Dendritic cell treated with granulocyte-macrophage colony-stimulating factor and Interleukin-4, amounts not matched to agents 40 ng/mL and 50 ng/mL, for 4 days (primary cell): ENCODE measurements at regions not wholly inside any gene's neighbourhood (a gene's known extent, or its start where the extent isn't known, plus 50 kb on each side); places are given as distances from the start of the nearest gene placed in this dataset.
"Not testable (repeated sequence)": the region's sequence is repeated elsewhere in the genome, so short reads cannot be mapped to it uniquely, and the experiment has no call there.

ENCODE experiments used
- H3K27ac Mint-ChIP-seq: one replicate; pipeline ENCODE4 v1.8.0; 2022; ENCODE audit warnings: mild to moderate bottlenecking, mixed read lengths
- H3K27me3 Mint-ChIP-seq: one replicate; pipeline ENCODE4 v1.8.0; 2022; ENCODE audit warnings: mild to moderate bottlenecking, mixed read lengths
- H3K36me3 Mint-ChIP-seq: one replicate; pipeline ENCODE4 v1.8.0; 2022; ENCODE audit warnings: low read depth, mixed read lengths
- H3K4me1 Mint-ChIP-seq: one replicate; pipeline ENCODE4 v1.8.0; 2022; ENCODE audit warnings: low read depth, mixed read lengths
- H3K4me3 Mint-ChIP-seq: one replicate; pipeline ENCODE4 v1.8.0; 2022; ENCODE audit warnings: mild to moderate bottlenecking, moderate library complexity, mixed read lengths
- H3K9me3 Mint-ChIP-seq: one replicate; pipeline ENCODE4 v1.8.0; 2022; ENCODE audit warnings: mixed read lengths
- intact Hi-C: fragments of 100-400 bp; cut with micrococcal nuclease; formaldehyde crosslinking; loops from one replicate; pipeline ENCODE4 v1.15.0; 2022

- H3K4me1 Mint-ChIP-seq, H3K36me3 Mint-ChIP-seq, H3K4me3 Mint-ChIP-seq, H3K27ac Mint-ChIP-seq, H3K27me3 Mint-ChIP-seq, H3K9me3 Mint-ChIP-seq, intact Hi-C loops: not testable (repeated sequence)
Measured at GRCh38 chr2:87525497-87525991, 222.3 kb upstream of the PLGLB2 start.

GRCh38 chr2:87526258-87526657 is 221.6 kb upstream of the PLGLB2 start:
- H3K27me3 Mint-ChIP-seq, H3K4me3 Mint-ChIP-seq, H3K27ac Mint-ChIP-seq, H3K9me3 Mint-ChIP-seq, H3K4me1 Mint-ChIP-seq, intact Hi-C loops, H3K36me3 Mint-ChIP-seq: not testable (repeated sequence)

- H3K4me1 Mint-ChIP-seq, H3K27ac Mint-ChIP-seq, H3K27me3 Mint-ChIP-seq, intact Hi-C loops, H3K36me3 Mint-ChIP-seq, H3K9me3 Mint-ChIP-seq, H3K4me3 Mint-ChIP-seq: not testable (repeated sequence)
Measured at GRCh38 chr2:87531968-87532715, 215.7 kb upstream of the PLGLB2 start.

GRCh38 chr2:87533390-87534272 is 214.3 kb upstream of the PLGLB2 start:
- H3K27ac Mint-ChIP-seq, H3K27me3 Mint-ChIP-seq, intact Hi-C loops, H3K4me3 Mint-ChIP-seq, H3K9me3 Mint-ChIP-seq, H3K4me1 Mint-ChIP-seq, H3K36me3 Mint-ChIP-seq: not testable (repeated sequence)

GRCh38 chr2:87534273-87534889 is 213.5 kb upstream of the PLGLB2 start:
- H3K4me3 Mint-ChIP-seq, H3K9me3 Mint-ChIP-seq, H3K4me1 Mint-ChIP-seq: not testable (repeated sequence)

GRCh38 chr2:87536427-87536826 is 211.5 kb upstream of the PLGLB2 start:
- H3K27ac Mint-ChIP-seq, H3K4me1 Mint-ChIP-seq, H3K4me3 Mint-ChIP-seq, H3K27me3 Mint-ChIP-seq, H3K9me3 Mint-ChIP-seq, intact Hi-C loops, H3K36me3 Mint-ChIP-seq: not testable (repeated sequence)

More at GRCh38 chr2:87534273-87534889, 213.5 kb upstream of the PLGLB2 start:
- H3K36me3 Mint-ChIP-seq, H3K27me3 Mint-ChIP-seq, H3K27ac Mint-ChIP-seq, intact Hi-C loops: not testable (repeated sequence)

GRCh38 chr2:87537251-87537671 is 210.6 kb upstream of the PLGLB2 start:
- H3K27me3 Mint-ChIP-seq, H3K9me3 Mint-ChIP-seq, H3K27ac Mint-ChIP-seq, H3K4me1 Mint-ChIP-seq, H3K4me3 Mint-ChIP-seq, intact Hi-C loops, H3K36me3 Mint-ChIP-seq: not testable (repeated sequence)

GRCh38 chr2:87538268-87538667 is 209.6 kb upstream of the PLGLB2 start:
- H3K27me3 Mint-ChIP-seq, H3K27ac Mint-ChIP-seq, intact Hi-C loops, H3K36me3 Mint-ChIP-seq, H3K4me3 Mint-ChIP-seq, H3K9me3 Mint-ChIP-seq, H3K4me1 Mint-ChIP-seq: not testable (repeated sequence)

GRCh38 chr2:87539151-87539943 is 208.5 kb upstream of the PLGLB2 start:
- H3K9me3 Mint-ChIP-seq, H3K4me1 Mint-ChIP-seq, H3K36me3 Mint-ChIP-seq, H3K27me3 Mint-ChIP-seq, intact Hi-C loops, H3K4me3 Mint-ChIP-seq: not testable (repeated sequence)
- peak overlapping the region; percentile 41 for H3K27ac Mint-ChIP-seq

GRCh38 chr2:87540242-87540641 is 207.6 kb upstream of the PLGLB2 start:
- H3K4me3 Mint-ChIP-seq, H3K9me3 Mint-ChIP-seq, H3K4me1 Mint-ChIP-seq, intact Hi-C loops, H3K36me3 Mint-ChIP-seq, H3K27ac Mint-ChIP-seq, H3K27me3 Mint-ChIP-seq: not testable (repeated sequence)

- intact Hi-C loops, H3K27me3 Mint-ChIP-seq, H3K4me1 Mint-ChIP-seq, H3K27ac Mint-ChIP-seq, H3K36me3 Mint-ChIP-seq, H3K9me3 Mint-ChIP-seq, H3K4me3 Mint-ChIP-seq: not testable (repeated sequence)
Measured at GRCh38 chr2:87542599-87543174, 205.2 kb upstream of the PLGLB2 start.

- intact Hi-C loops, H3K27ac Mint-ChIP-seq, H3K9me3 Mint-ChIP-seq, H3K27me3 Mint-ChIP-seq, H3K36me3 Mint-ChIP-seq, H3K4me3 Mint-ChIP-seq, H3K4me1 Mint-ChIP-seq: not testable (repeated sequence)
Measured at GRCh38 chr2:87543797-87544196, 204.1 kb upstream of the PLGLB2 start.

GRCh38 chr2:87547106-87547505 is 200.8 kb upstream of the PLGLB2 start:
- H3K9me3 Mint-ChIP-seq, H3K27ac Mint-ChIP-seq, H3K36me3 Mint-ChIP-seq, H3K27me3 Mint-ChIP-seq, H3K4me1 Mint-ChIP-seq, intact Hi-C loops, H3K4me3 Mint-ChIP-seq: not testable (repeated sequence)
